GM12872 (cell line): ENCODE measurements at regions not wholly inside any gene's neighbourhood (a gene's known extent, or its start where the extent isn't known, plus 50 kb on each side); places are given as distances from the start of the nearest gene placed in this dataset.

ENCODE experiments used
- CTCF ChIP-seq: IDR thresholded peaks from 3 replicates; pipeline ENCODE4 v1.5.1; 2011; ENCODE audit warnings: low read depth, mild to moderate bottlenecking, low read length, moderate library complexity; ENCODE audit not compliant: insufficient read depth

GRCh38 chr9:31290731-31291130 lies 1093.7 kb upstream of the ACO1 start:
- no peak for TF ChIP-seq CTCF

GRCh38 chr9:31302620-31303418 lies 1081.6 kb upstream of the ACO1 start:
- TF ChIP-seq CTCF: no peak

- TF ChIP-seq CTCF: no peak
Observed at GRCh38 chr9:31304576-31304975, 1079.9 kb upstream of the ACO1 start.

GRCh38 chr9:31314241-31314640 lies 1070.2 kb upstream of the ACO1 start:
- no peak for TF ChIP-seq CTCF

- no peak for TF ChIP-seq CTCF
Observed at GRCh38 chr9:31320494-31320893, 1063.9 kb upstream of the ACO1 start.

GRCh38 chr9:31321256-31321655 lies 1063.2 kb upstream of the ACO1 start:
- TF ChIP-seq CTCF: no peak

- TF ChIP-seq CTCF: no peak
Observed at GRCh38 chr9:31321686-31322085, 1062.8 kb upstream of the ACO1 start.
